B cell (primary cell): ENCODE measurements at regions not wholly inside any gene's neighbourhood (a gene's known extent, or its start where the extent isn't known, plus 50 kb on each side); places are given as distances from the start of the nearest gene placed in this dataset.

Experiments used
- CTCF ChIP-seq: fragments of 200-600 bp; IDR thresholded peaks from one replicate; pipeline ENCODE4 v1.8.0; 2022; ENCODE audit warnings: antibody characterized with exemption, mild to moderate bottlenecking
- EZH2 ChIP-seq: IDR thresholded peaks from 2 replicates; pipeline ENCODE4 v1.6.1; 2012; ENCODE audit warnings: borderline replicate concordance, low read depth, mild to moderate bottlenecking, moderate library complexity, low read length; ENCODE audit not compliant: insufficient read depth, poor library complexity, severe bottlenecking

- TF ChIP-seq EZH2 (no peak), CTCF (no peak)
These were observed 266.7 kb upstream of the ZSWIM2 start for GRCh38 chr2:187115627-187116026.
